Psoas muscle (tissue), 7 donors: ENCODE measurements at regions not wholly inside any gene's neighbourhood (a gene's known extent, or its start where the extent isn't known, plus 50 kb on each side); places are given as distances from the start of the nearest gene placed in this dataset.

Source experiments
- ATAC-seq, 4 donors: fragments of 200-7000 bp; cut with Tn5 transposase; one replicate each; pipeline ENCODE4 v1.9.1; 2020; ENCODE audit warnings: moderate library complexity in 3 of 4, mild to moderate bottlenecking in 2 of 4
- DNase-seq, 2 donors: peaks; one replicate each; pipeline ENCODE4 v3.0.0-alpha.2; 2020
- H3K27ac ChIP-seq: fragments of 200-600 bp; one replicate; pipeline ENCODE4 v1.8.0; 2022
- H3K27me3 ChIP-seq, 3 donors: fragments of 200-600 bp in 1 of 3; one replicate each; pipeline versions ENCODE4 v1.6.1 to v1.8.0; 2013 to 2022; ENCODE audit warnings: low read length in 2 of 3, mild to moderate bottlenecking in 2 of 3, moderate library complexity in 1 of 3; ENCODE audit not compliant: insufficient read depth in 3 of 3
- H3K36me3 ChIP-seq, 2 donors: fragments of 200-600 bp in 1 of 2; one replicate each; pipeline versions ENCODE4 v1.6.1 to v1.8.0; 2013 to 2022; ENCODE audit warnings: low read depth in 1 of 2, mild to moderate bottlenecking in 1 of 2, moderate library complexity in 1 of 2; ENCODE audit not compliant: insufficient read depth in 1 of 2
- H3K4me1 ChIP-seq: fragments of 200-600 bp; one replicate; pipeline ENCODE4 v1.8.0; 2022
- H3K4me3 ChIP-seq: fragments of 200-600 bp; one replicate; pipeline ENCODE4 v1.8.0; 2022; ENCODE audit warnings: mild to moderate bottlenecking
- H3K9me3 ChIP-seq: fragments of 200-600 bp; one replicate; pipeline ENCODE4 v1.8.0; 2022
- CTCF ChIP-seq: fragments of 200-600 bp; IDR thresholded peaks from one replicate; pipeline ENCODE4 v1.8.0; 2022; ENCODE audit warnings: antibody characterized with exemption
- WGBS, 3 donors: extraction: QIAGEN DNeasy Blood & Tissue Kit; methylation state at CpG; one replicate each; pipeline versions ENCODE4 v1.1.6 to v1.1.7; 2013; 5-methylcytosine and 5-hydroxymethylcytosine counted together
- intact Hi-C, 2 donors: fragments of 100-400 bp; cut with DNase I; formaldehyde crosslinking; loops; one replicate each; pipeline versions ENCODE4 v1.11.0 to v1.14.2; 2022
- donor health status: healthy with polysubstance abuse.
- donor health status: DM: no; HTN: no; CAD: no; lungs with moderate emphysema.
- donor health status: Bipolar disorder and iron deficiency.
- donor health status: healthy.
- donor health status: DM: yes; HTN: yes; CAD: no.
- donor health status: DM: no; HTN: no; CAD: no.
- donor health status: DM: yes; HTN: yes; CAD: no.

GRCh38 chr2:18373081-18373480 is 187.4 kb downstream of the RDH14 start:
- no peak overlapping the region for H3K27ac ChIP-seq
- H3K4me3 ChIP-seq = no peak overlapping the region
- DNase-seq = no peak
- ATAC-seq = no peak
- H3K27me3 ChIP-seq = no peaks in the 10 kb centered on the region
- H3K4me1 ChIP-seq = no peaks in the 10 kb centered on the region
- no peaks in the 10 kb centered on the region for H3K36me3 ChIP-seq
- intact Hi-C loops = loop anchor here (10.0 kb wide), 3 partner anchors 188 to 658 kb away; no protein-coding TSS in a partner anchor
- 82 to 97% (median 90%) methylated on average over 1 of the region's 1 CpG for WGBS, 3 donors
- no peaks in the 10 kb centered on the region for H3K9me3 ChIP-seq
- no peak for TF ChIP-seq CTCF

- no peak overlapping the region for H3K27ac ChIP-seq
- no peaks in the 10 kb centered on the region for H3K27me3 ChIP-seq
- H3K9me3 ChIP-seq = no peaks in the 10 kb centered on the region
- ATAC-seq (no peak), DNase-seq (no peak)
- no peaks in the 10 kb centered on the region for H3K36me3 ChIP-seq
- intact Hi-C loops = loop anchor here (10.0 kb wide), 3 partner anchors 188 to 658 kb away; no protein-coding TSS in a partner anchor
- H3K4me1 ChIP-seq = no peaks in the 10 kb centered on the region
- no peak for TF ChIP-seq CTCF
- no peak overlapping the region for H3K4me3 ChIP-seq
These were observed 187.8 kb downstream of the RDH14 start for GRCh38 chr2:18372641-18373040.

GRCh38 chr2:18369760-18370159 is 190.7 kb downstream of the RDH14 start:
- intact Hi-C loops = loop anchor here (10.0 kb wide), 3 partner anchors 185 to 655 kb away; no protein-coding TSS in a partner anchor
- no peaks in the 10 kb centered on the region for H3K9me3 ChIP-seq
- 91 to 95% (median 94%) methylated on average over 2 of the region's 2 CpGs for WGBS, 3 donors
- H3K27ac ChIP-seq = no peak overlapping the region
- H3K36me3 ChIP-seq = no peaks in the 10 kb centered on the region
- H3K27me3 ChIP-seq = no peaks in the 10 kb centered on the region
- DNase-seq = no peak
- ATAC-seq = no peak
- no peaks in the 10 kb centered on the region for H3K4me1 ChIP-seq
- H3K4me3 ChIP-seq = no peak overlapping the region
- TF ChIP-seq CTCF = no peak

- Histone ChIP-seq H3K36me3 (no peaks in the 10 kb centered on the region), H3K27ac (no peak overlapping the region), H3K4me3 (no peak overlapping the region), H3K4me1 (no peaks in the 10 kb centered on the region), H3K27me3 (no peaks in the 10 kb centered on the region), H3K9me3 (no peaks in the 10 kb centered on the region)
- DNase-seq = no peak
- intact Hi-C loops = no loop called here
- ATAC-seq = peak in 1 of 4 donors; percentile 63
- 30 to 40% (median 39%) methylated on average over 2 of the region's 2 CpGs for WGBS, 3 donors
- no peak for TF ChIP-seq CTCF
These were observed 192.4 kb downstream of the RDH14 start for GRCh38 chr2:18368008-18368407.

- intact Hi-C loops = no loop called here
- no peaks in the 10 kb centered on the region for H3K9me3 ChIP-seq
- ATAC-seq = no peak
These were observed 195.1 kb downstream of the RDH14 start for GRCh38 chr2:18365342-18365741.

More at GRCh38 chr2:18365342-18365741, 195.1 kb downstream of the RDH14 start:
- Histone ChIP-seq H3K27me3 (no peaks in the 10 kb centered on the region), H3K36me3 (no peaks in the 10 kb centered on the region), H3K4me3 (no peak overlapping the region), H3K27ac (no peak overlapping the region), H3K4me1 (no peaks in the 10 kb centered on the region)
- no peak for TF ChIP-seq CTCF
- WGBS, 3 donors = 69 to 74% (median 70%) methylated on average over 2 of the region's 2 CpGs
- DNase-seq = no peak
